WTC11 (cell line): ENCODE measurements at regions not wholly inside any gene's neighbourhood (a gene's known extent, or its start where the extent isn't known, plus 50 kb on each side); places are given as distances from the start of the nearest gene placed in this dataset.

ENCODE experiments used
- IRF2 ChIP-seq: sonication (generic); formaldehyde crosslinking; IDR thresholded peaks from 2 replicates; pipeline ENCODE4 v1.8.0; 2022; ENCODE audit warnings: low read depth, missing genetic modification reagents, borderline replicate concordance
- SP1 ChIP-seq: sonication (generic); formaldehyde crosslinking; conservative IDR thresholded peaks from 2 replicates; pipeline ENCODE4 v1.8.1; 2022; ENCODE audit warnings: missing genetic modification reagents
- TP53 ChIP-seq: sonication (generic); formaldehyde crosslinking; IDR thresholded peaks from 2 replicates; pipeline ENCODE4 v1.8.1; 2023; ENCODE audit warnings: mild to moderate bottlenecking, missing genetic modification reagents
- ZBTB21 ChIP-seq: sonication (generic); formaldehyde crosslinking; IDR thresholded peaks from 2 replicates; pipeline ENCODE4 v1.8.1; 2023; ENCODE audit warnings: mild to moderate bottlenecking, missing genetic modification reagents, borderline replicate concordance
- ZNF317 ChIP-seq: sonication (generic); formaldehyde crosslinking; IDR thresholded peaks from 2 replicates; pipeline ENCODE4 v1.8.1; 2023; ENCODE audit warnings: low read depth, mild to moderate bottlenecking, moderate library complexity, missing genetic modification reagents, borderline replicate concordance
- TF ChIP-seq, protein P1 (sequence below): fragments of 200-600 bp; IDR thresholded peaks from 2 replicates; pipeline ENCODE4 v1.8.0; 2022; ENCODE audit warnings: antibody characterized with exemption
- TF ChIP-seq, protein P2 (sequence below): sonication (generic); formaldehyde crosslinking; IDR thresholded peaks from 2 replicates; pipeline ENCODE4 v1.8.0; 2023; ENCODE audit warnings: missing genetic modification reagents
- TF ChIP-seq, protein P3 (sequence below): sonication (generic); formaldehyde crosslinking; IDR thresholded peaks from 2 replicates; pipeline ENCODE4 v1.8.1; 2023; ENCODE audit warnings: mild to moderate bottlenecking, missing genetic modification reagents, moderate library complexity
- TF ChIP-seq, protein P4 (sequence below): sonication (generic); formaldehyde crosslinking; IDR thresholded peaks from 2 replicates; pipeline ENCODE4 v1.8.1; 2023; ENCODE audit warnings: mild to moderate bottlenecking, missing genetic modification reagents, moderate library complexity
- TF ChIP-seq, protein P5 (sequence below): sonication (generic); formaldehyde crosslinking; IDR thresholded peaks from 2 replicates; pipeline ENCODE4 v1.8.0; 2022; ENCODE audit warnings: mild to moderate bottlenecking, missing genetic modification reagents
- TF ChIP-seq, protein P6 (sequence below): sonication (generic); formaldehyde crosslinking; conservative IDR thresholded peaks from 2 replicates; pipeline ENCODE4 v1.8.1; 2022; ENCODE audit warnings: mild to moderate bottlenecking, missing genetic modification reagents

DNA sequence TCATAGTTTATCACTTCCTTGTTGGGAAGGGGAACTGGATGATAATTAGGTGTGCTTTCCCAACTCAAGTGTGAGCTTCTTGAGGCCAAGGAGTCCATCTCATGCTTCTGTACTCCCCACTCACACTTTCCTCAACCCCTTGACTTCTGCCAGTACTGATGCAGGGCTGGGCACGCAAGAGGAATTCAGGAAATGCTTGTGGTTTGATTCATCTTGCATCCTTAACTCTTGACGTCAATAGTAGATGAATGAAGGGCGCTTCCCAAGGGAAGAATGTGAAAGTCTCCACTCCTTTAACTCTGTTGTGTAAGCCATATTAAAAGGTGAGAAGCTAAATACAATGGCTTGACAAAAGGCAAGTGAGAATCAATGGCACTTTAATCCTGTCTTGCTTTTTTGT, 101.8 kb downstream of the AGTR2 start:
- TF ChIP-seq, protein P1, sequence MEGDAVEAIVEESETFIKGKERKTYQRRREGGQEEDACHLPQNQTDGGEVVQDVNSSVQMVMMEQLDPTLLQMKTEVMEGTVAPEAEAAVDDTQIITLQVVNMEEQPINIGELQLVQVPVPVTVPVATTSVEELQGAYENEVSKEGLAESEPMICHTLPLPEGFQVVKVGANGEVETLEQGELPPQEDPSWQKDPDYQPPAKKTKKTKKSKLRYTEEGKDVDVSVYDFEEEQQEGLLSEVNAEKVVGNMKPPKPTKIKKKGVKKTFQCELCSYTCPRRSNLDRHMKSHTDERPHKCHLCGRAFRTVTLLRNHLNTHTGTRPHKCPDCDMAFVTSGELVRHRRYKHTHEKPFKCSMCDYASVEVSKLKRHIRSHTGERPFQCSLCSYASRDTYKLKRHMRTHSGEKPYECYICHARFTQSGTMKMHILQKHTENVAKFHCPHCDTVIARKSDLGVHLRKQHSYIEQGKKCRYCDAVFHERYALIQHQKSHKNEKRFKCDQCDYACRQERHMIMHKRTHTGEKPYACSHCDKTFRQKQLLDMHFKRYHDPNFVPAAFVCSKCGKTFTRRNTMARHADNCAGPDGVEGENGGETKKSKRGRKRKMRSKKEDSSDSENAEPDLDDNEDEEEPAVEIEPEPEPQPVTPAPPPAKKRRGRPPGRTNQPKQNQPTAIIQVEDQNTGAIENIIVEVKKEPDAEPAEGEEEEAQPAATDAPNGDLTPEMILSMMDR = no peak
- TF ChIP-seq IRF2 (no peak), ZBTB21 (no peak), TP53 (no peak), ZNF317 (CRISPR knock-in tag) (no peak), SP1 (CRISPR knock-in tag) (no peak)
- TF ChIP-seq, protein P2, sequence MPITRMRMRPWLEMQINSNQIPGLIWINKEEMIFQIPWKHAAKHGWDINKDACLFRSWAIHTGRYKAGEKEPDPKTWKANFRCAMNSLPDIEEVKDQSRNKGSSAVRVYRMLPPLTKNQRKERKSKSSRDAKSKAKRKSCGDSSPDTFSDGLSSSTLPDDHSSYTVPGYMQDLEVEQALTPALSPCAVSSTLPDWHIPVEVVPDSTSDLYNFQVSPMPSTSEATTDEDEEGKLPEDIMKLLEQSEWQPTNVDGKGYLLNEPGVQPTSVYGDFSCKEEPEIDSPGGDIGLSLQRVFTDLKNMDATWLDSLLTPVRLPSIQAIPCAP (CRISPR knock-in tag) = no peak
- TF ChIP-seq, protein P3, sequence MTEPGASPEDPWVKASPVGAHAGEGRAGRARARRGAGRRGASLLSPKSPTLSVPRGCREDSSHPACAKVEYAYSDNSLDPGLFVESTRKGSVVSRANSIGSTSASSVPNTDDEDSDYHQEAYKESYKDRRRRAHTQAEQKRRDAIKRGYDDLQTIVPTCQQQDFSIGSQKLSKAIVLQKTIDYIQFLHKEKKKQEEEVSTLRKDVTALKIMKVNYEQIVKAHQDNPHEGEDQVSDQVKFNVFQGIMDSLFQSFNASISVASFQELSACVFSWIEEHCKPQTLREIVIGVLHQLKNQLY (CRISPR knock-in tag) = no peak
- TF ChIP-seq, protein P4, sequence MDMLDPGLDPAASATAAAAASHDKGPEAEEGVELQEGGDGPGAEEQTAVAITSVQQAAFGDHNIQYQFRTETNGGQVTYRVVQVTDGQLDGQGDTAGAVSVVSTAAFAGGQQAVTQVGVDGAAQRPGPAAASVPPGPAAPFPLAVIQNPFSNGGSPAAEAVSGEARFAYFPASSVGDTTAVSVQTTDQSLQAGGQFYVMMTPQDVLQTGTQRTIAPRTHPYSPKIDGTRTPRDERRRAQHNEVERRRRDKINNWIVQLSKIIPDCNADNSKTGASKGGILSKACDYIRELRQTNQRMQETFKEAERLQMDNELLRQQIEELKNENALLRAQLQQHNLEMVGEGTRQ (CRISPR knock-in tag) = no peak
- TF ChIP-seq, protein P5, sequence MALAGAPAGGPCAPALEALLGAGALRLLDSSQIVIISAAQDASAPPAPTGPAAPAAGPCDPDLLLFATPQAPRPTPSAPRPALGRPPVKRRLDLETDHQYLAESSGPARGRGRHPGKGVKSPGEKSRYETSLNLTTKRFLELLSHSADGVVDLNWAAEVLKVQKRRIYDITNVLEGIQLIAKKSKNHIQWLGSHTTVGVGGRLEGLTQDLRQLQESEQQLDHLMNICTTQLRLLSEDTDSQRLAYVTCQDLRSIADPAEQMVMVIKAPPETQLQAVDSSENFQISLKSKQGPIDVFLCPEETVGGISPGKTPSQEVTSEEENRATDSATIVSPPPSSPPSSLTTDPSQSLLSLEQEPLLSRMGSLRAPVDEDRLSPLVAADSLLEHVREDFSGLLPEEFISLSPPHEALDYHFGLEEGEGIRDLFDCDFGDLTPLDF (CRISPR knock-in tag) = no peak
- TF ChIP-seq, protein P6, sequence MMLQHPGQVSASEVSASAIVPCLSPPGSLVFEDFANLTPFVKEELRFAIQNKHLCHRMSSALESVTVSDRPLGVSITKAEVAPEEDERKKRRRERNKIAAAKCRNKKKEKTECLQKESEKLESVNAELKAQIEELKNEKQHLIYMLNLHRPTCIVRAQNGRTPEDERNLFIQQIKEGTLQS (CRISPR knock-in tag) = no peak
